ENCODE measurements at regions not wholly inside any gene's neighbourhood (a gene's known extent, or its start where the extent isn't known, plus 50 kb on each side); places are given as distances from the start of the nearest gene placed in this dataset.

DNA sequence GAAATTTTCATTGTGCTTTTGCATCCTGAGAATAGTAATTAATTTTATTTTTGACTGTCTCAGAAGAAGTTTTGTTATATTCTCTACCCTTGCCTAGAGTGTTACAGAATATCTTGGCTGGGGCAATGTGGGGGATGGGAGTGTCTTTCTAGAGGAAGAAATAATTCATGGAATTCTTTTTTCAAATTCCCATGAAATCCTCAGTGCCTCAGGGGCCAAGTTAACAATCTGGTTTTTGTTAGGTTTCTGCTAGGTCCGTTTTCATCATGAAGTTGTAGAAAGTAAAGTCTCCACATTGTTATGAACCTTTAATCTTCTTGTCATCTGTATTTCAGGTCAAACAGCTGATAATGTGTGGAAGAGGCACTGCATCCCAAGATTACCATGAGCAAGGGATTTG, 145.6 kb upstream of the GYPC start:
- H3K27me3 ChIP-seq (ENCODE audit: insufficient read depth) = no peaks in the 10 kb centered on the region
- H3K79me2 ChIP-seq (replicated peaks; ENCODE audit: insufficient read depth) = no peaks in the 10 kb centered on the region
- no peak overlapping the region for H3K4me3 ChIP-seq
- Mint-ChIP-seq H3K9me3 (peaks cover 6% of the 10 kb centered on the region; the same call in 1 of the 3 replicates), H3K36me3 (ENCODE audit: low read depth) (no peaks in the 10 kb centered on the region), H3K4me1 (peaks cover 20% of the 10 kb centered on the region), H3K27ac (no peak overlapping the region), H3K27me3 (ENCODE audit: insufficient read depth, low read depth, poor library complexity) (peaks cover 3% of the 10 kb centered on the region), H3K4me3 (no peak overlapping the region)
- no peak overlapping the region for H3K27ac ChIP-seq (ENCODE audit: low read depth)
- H4K20me1 ChIP-seq (replicated peaks; ENCODE audit: insufficient read depth) = no peaks in the 10 kb centered on the region
- H3K9me2 ChIP-seq (ENCODE audit: insufficient read depth) = no peaks in the 10 kb centered on the region
- DNase-seq (ENCODE audit: low spot score) (no peak), ATAC-seq (no peak)
- no peak overlapping the region for H3K4me2 ChIP-seq
- H3K4me1 ChIP-seq (ENCODE audit: insufficient read depth) = 0 out of 2 replicates have a peak, but pooled peaks cover 4% of the 10 kb centered on the region
- no peaks in the 10 kb centered on the region for H3K36me3 ChIP-seq (ENCODE audit: insufficient read depth)
- H2AFZ ChIP-seq = 0 out of 2 replicates have a peak overlapping the region, but pooled peaks have one; percentile 38
- no peak for TF ChIP-seq CREB1 (CRISPR knock-in tag; IDR thresholded peaks at IDR 0.05; ENCODE audit: low read depth)
- TF ChIP-seq, protein P1, sequence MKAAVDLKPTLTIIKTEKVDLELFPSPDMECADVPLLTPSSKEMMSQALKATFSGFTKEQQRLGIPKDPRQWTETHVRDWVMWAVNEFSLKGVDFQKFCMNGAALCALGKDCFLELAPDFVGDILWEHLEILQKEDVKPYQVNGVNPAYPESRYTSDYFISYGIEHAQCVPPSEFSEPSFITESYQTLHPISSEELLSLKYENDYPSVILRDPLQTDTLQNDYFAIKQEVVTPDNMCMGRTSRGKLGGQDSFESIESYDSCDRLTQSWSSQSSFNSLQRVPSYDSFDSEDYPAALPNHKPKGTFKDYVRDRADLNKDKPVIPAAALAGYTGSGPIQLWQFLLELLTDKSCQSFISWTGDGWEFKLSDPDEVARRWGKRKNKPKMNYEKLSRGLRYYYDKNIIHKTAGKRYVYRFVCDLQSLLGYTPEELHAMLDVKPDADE (IDR thresholded peaks at IDR 0.05) = no peak
- TF ChIP-seq POLR2AphosphoS5 (IDR thresholded peaks at IDR 0.05; ENCODE audit: low read depth) = no peak
- no peak for TF ChIP-seq EZH2 (IDR thresholded peaks at IDR 0.05; ENCODE audit: low read depth, unreplicated experiment)
- TF ChIP-seq JUNB (IDR thresholded peaks at IDR 0.05; ENCODE audit: unreplicated experiment) = no peak
- TF ChIP-seq, protein P2, sequence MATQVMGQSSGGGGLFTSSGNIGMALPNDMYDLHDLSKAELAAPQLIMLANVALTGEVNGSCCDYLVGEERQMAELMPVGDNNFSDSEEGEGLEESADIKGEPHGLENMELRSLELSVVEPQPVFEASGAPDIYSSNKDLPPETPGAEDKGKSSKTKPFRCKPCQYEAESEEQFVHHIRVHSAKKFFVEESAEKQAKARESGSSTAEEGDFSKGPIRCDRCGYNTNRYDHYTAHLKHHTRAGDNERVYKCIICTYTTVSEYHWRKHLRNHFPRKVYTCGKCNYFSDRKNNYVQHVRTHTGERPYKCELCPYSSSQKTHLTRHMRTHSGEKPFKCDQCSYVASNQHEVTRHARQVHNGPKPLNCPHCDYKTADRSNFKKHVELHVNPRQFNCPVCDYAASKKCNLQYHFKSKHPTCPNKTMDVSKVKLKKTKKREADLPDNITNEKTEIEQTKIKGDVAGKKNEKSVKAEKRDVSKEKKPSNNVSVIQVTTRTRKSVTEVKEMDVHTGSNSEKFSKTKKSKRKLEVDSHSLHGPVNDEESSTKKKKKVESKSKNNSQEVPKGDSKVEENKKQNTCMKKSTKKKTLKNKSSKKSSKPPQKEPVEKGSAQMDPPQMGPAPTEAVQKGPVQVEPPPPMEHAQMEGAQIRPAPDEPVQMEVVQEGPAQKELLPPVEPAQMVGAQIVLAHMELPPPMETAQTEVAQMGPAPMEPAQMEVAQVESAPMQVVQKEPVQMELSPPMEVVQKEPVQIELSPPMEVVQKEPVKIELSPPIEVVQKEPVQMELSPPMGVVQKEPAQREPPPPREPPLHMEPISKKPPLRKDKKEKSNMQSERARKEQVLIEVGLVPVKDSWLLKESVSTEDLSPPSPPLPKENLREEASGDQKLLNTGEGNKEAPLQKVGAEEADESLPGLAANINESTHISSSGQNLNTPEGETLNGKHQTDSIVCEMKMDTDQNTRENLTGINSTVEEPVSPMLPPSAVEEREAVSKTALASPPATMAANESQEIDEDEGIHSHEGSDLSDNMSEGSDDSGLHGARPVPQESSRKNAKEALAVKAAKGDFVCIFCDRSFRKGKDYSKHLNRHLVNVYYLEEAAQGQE (IDR thresholded peaks at IDR 0.05; ENCODE audit: unreplicated experiment) = no peak
- TF ChIP-seq EZH2phosphoT487 (IDR thresholded peaks at IDR 0.05; ENCODE audit: unreplicated experiment) = no peak
- TF ChIP-seq NANOG (IDR thresholded peaks at IDR 0.05; ENCODE audit: borderline replicate concordance) = no peak
- TF ChIP-seq STAT1 (IDR thresholded peaks at IDR 0.05; ENCODE audit: unreplicated experiment) = no peak
- TF ChIP-seq ZNF114 (CRISPR knock-in tag; IDR thresholded peaks at IDR 0.05) = no peak
- TF ChIP-seq, protein P3, sequence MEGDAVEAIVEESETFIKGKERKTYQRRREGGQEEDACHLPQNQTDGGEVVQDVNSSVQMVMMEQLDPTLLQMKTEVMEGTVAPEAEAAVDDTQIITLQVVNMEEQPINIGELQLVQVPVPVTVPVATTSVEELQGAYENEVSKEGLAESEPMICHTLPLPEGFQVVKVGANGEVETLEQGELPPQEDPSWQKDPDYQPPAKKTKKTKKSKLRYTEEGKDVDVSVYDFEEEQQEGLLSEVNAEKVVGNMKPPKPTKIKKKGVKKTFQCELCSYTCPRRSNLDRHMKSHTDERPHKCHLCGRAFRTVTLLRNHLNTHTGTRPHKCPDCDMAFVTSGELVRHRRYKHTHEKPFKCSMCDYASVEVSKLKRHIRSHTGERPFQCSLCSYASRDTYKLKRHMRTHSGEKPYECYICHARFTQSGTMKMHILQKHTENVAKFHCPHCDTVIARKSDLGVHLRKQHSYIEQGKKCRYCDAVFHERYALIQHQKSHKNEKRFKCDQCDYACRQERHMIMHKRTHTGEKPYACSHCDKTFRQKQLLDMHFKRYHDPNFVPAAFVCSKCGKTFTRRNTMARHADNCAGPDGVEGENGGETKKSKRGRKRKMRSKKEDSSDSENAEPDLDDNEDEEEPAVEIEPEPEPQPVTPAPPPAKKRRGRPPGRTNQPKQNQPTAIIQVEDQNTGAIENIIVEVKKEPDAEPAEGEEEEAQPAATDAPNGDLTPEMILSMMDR (conservative IDR thresholded peaks at IDR 0.05; ENCODE audit: low read depth in 2 of 2) = no peak
- no peak for TF ChIP-seq ZNF462 (CRISPR knock-in tag; IDR thresholded peaks at IDR 0.05)
- no peak for TF ChIP-seq ZNF331 (CRISPR knock-in tag; IDR thresholded peaks at IDR 0.05; ENCODE audit: low read depth)
- H3F3A ChIP-seq (replicated peaks; ENCODE audit: low read depth) = no peaks in the 10 kb centered on the region
